RWPE2 (cell line): ENCODE measurements at regions not wholly inside any gene's neighbourhood (a gene's known extent, or its start where the extent isn't known, plus 50 kb on each side); places are given as distances from the start of the nearest gene placed in this dataset.

Experiments
- ATAC-seq: fragments of 200-7000 bp; cut with Tn5 transposase; 3 replicates; pipeline ENCODE4 v1.9.1; 2021; ENCODE audit warnings: low read depth
- DNase-seq: peaks from one replicate; pipeline ENCODE4 v3.0.0-alpha.2; 2020; ENCODE audit warnings: low spot score
- H3K27ac ChIP-seq: fragments of 450-650 bp; 2 replicates; pipeline ENCODE4 v1.5.1; 2017; ENCODE audit warnings: mild to moderate bottlenecking; ENCODE audit not compliant: poor library complexity, severe bottlenecking
- H3K27me3 ChIP-seq: fragments of 250-450 bp; sonication (Bioruptor Pico); 2 replicates; pipeline ENCODE4 v1.5.1; 2021; ENCODE audit warnings: mild to moderate bottlenecking, moderate library complexity; ENCODE audit not compliant: insufficient read depth, poor library complexity, severe bottlenecking
- H3K36me3 ChIP-seq: fragments of 250-450 bp; sonication (Bioruptor Pico); 2 replicates; pipeline ENCODE4 v1.5.1; 2020; ENCODE audit warnings: low read depth, mild to moderate bottlenecking, moderate library complexity
- H3K4me1 ChIP-seq: fragments of 250-450 bp; sonication (Bioruptor Pico); 2 replicates; pipeline ENCODE4 v1.5.1; 2021; ENCODE audit warnings: mild to moderate bottlenecking, moderate library complexity; ENCODE audit not compliant: insufficient read depth, poor library complexity, severe bottlenecking
- H3K4me3 ChIP-seq: fragments of 250-450 bp; sonication (Bioruptor Pico); 2 replicates; pipeline ENCODE4 v1.5.1; 2021; ENCODE audit warnings: mild to moderate bottlenecking, moderate library complexity; ENCODE audit not compliant: severe bottlenecking
- H3K9me3 ChIP-seq: fragments of 250-450 bp; sonication (Bioruptor Pico); 2 replicates; pipeline ENCODE4 v1.5.1; 2021; ENCODE audit warnings: mild to moderate bottlenecking, moderate library complexity; ENCODE audit not compliant: severe bottlenecking
- TF ChIP-seq, protein P1 (sequence below): fragments of 450-650 bp; IDR thresholded peaks from one replicate; pipeline ENCODE4 v1.5.1; 2017; ENCODE audit warnings: mild to moderate bottlenecking, moderate library complexity; ENCODE audit not compliant: poor library complexity, severe bottlenecking

DNA sequence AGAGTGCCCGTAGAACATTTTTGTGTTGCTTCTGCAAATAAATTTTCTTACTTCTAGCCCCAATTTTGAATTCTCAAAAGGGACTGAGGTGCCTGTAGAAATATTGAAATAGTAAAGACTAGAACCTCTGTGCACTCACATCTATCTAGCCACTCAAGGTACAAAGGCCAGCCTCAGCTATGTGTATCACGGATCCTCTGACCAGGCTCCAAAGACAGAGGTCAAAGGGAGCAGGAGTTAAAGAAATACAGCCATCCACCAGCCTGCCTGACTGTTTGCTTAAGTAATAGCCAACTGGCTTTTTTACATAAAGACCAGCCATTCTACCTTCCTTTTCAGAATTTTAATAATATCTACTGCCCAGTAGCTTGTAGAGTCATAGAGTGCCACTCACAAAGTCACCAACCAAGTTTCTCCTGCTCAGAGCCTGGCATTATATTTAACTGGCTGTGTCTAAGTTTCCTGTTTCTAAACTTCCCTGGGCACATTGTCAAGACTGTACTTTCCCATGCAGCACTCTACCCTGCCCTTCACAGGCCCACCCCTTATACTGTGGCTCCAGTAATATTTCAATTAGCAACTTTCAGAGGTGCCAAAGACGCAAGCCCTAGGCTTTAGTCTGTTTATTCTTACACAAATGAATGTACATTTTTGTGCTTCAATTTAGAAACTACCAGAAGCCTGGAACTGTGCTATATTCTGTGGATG, 338.3 kb upstream of the NT5C1B start:
- H3K27me3 ChIP-seq: no peaks in the 10 kb centered on the region
- no peaks in the 10 kb centered on the region for H3K9me3 ChIP-seq
- TF ChIP-seq, protein P1, sequence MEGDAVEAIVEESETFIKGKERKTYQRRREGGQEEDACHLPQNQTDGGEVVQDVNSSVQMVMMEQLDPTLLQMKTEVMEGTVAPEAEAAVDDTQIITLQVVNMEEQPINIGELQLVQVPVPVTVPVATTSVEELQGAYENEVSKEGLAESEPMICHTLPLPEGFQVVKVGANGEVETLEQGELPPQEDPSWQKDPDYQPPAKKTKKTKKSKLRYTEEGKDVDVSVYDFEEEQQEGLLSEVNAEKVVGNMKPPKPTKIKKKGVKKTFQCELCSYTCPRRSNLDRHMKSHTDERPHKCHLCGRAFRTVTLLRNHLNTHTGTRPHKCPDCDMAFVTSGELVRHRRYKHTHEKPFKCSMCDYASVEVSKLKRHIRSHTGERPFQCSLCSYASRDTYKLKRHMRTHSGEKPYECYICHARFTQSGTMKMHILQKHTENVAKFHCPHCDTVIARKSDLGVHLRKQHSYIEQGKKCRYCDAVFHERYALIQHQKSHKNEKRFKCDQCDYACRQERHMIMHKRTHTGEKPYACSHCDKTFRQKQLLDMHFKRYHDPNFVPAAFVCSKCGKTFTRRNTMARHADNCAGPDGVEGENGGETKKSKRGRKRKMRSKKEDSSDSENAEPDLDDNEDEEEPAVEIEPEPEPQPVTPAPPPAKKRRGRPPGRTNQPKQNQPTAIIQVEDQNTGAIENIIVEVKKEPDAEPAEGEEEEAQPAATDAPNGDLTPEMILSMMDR: no peak
- H3K4me3 ChIP-seq: no peak overlapping the region
- H3K27ac ChIP-seq: no peak overlapping the region
- no peak for DNase-seq
- peaks cover 6% of the 10 kb centered on the region for H3K4me1 ChIP-seq
- no peak for ATAC-seq
- no peaks in the 10 kb centered on the region for H3K36me3 ChIP-seq

DNA sequence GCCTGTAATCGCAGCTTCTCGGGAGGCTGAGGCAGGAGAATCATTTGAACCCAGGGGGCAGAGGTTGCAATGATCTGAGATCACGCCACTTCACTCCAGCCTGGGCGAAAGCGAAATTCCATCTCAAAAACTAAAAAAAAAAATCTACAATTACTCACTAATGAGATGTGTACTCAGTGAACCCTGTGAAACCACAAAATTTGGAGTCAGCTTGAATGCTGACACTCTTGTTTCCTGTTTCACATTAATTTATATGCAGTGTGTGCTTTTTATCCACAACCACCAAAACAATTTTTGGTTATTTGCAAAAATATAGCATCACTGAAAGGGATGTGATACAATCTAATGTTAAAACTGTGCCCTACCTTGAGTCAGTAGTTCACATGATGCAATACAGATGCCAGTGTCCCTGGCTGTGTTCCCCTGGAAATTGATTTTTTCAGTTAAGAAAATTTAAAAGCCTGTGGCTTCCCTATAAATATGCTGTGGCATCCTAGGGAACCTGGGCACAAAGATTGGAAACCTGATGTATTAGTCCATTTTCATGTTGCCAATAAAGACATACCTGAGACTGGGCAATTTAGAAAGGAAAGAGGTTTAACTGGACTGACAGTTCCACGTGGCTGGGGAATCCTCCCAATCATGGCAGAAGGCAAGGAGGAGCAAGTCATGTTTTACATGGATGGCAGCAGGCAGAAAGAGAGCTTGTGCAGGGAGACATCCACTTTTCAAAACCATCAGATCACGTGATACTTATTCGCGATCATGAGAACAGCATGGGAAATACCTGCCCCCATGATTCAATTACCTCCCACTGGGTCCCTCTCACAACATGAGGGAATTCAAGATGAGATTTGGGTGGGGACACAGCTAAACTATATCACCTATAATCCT, 337.5 kb upstream of the NT5C1B start:
- no peaks in the 10 kb centered on the region for H3K27me3 ChIP-seq
- peaks cover 6% of the 10 kb centered on the region for H3K4me1 ChIP-seq
- ATAC-seq: no peak
- H3K4me3 ChIP-seq: no peak overlapping the region
- DNase-seq: no peak
- no peaks in the 10 kb centered on the region for H3K36me3 ChIP-seq
- H3K27ac ChIP-seq: no peak overlapping the region
- TF ChIP-seq, protein P1: no peak
- H3K9me3 ChIP-seq: no peaks in the 10 kb centered on the region

DNA sequence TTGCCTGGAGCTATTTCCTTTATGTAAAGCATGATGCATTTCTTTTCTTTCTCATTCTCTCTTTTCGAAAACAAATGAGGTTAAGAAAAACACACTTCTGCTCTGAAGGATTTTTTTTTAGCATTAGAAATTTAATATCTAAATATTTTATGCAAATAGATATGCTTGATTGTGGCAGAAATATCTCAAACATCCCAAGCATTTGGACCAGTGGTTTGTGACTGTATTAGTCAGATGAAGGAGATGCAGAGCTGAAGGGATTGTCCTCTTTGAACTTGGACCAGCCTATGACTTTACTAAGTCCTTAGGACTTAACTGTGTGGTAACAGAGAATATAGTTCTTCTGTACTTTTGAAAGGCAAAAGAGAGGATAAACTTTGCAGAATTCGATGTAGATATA, 335.9 kb upstream of the NT5C1B start:
- Histone ChIP-seq H3K4me3 (no peak overlapping the region), H3K36me3 (no peaks in the 10 kb centered on the region), H3K4me1 (peaks cover 6% of the 10 kb centered on the region), H3K9me3 (no peaks in the 10 kb centered on the region), H3K27ac (no peak overlapping the region), H3K27me3 (no peaks in the 10 kb centered on the region)
- ATAC-seq: peak; percentile 52; the same call in 1 of the 3 replicates
- TF ChIP-seq, protein P1: no peak
- no peak for DNase-seq

DNA sequence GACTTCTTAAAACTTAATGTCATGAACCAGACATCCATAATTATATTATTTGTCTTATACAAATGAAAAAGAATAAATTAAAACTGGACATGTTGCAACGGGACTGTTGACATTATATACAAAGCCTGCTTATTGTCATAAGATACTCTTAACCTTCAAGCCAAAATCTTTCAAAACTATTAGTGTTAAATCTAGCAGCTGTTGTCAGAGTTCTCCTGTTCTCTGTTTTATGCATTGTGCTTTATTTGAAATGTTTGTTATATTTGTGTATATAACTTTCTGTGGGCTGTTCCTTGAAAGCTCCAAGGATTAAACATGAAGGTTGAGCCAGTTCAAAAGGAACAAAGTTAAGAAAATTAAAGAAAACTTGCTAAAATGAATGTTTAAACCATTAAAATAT, 335.5 kb upstream of the NT5C1B start:
- DNase-seq (no peak), ATAC-seq (no peak)
- no peak overlapping the region for H3K4me3 ChIP-seq
- no peaks in the 10 kb centered on the region for H3K36me3 ChIP-seq
- no peak overlapping the region for H3K27ac ChIP-seq
- no peaks in the 10 kb centered on the region for H3K27me3 ChIP-seq
- peaks cover 6% of the 10 kb centered on the region for H3K4me1 ChIP-seq
- H3K9me3 ChIP-seq: no peaks in the 10 kb centered on the region
- TF ChIP-seq, protein P1: no peak

DNA sequence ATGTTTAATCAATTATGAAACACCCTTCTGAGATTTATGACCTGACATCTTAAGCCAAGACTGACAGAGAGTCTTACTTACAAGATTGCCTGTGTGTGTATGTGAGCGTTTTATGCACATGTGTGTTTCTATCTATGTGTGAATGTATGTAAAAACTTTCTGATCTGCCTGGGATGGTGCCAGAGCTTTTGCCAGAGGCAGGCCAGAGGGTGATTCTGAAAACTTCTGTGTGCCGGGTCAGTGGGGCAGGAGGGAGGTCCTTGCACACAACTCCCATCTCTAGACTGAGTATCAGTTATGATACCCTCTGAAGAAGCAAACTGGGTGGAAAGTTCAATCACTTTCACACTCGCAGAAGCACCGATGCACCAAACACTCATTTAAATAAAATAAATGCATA, 335.0 kb upstream of the NT5C1B start:
- no peak overlapping the region for H3K4me3 ChIP-seq
- no peak overlapping the region for H3K27ac ChIP-seq
- H3K36me3 ChIP-seq: no peaks in the 10 kb centered on the region
- no peaks in the 10 kb centered on the region for H3K27me3 ChIP-seq
- H3K4me1 ChIP-seq: peaks cover 6% of the 10 kb centered on the region
- ATAC-seq (no peak), DNase-seq (no peak)
- no peaks in the 10 kb centered on the region for H3K9me3 ChIP-seq
- TF ChIP-seq, protein P1: no peak
